PFSK-1 (cell line): ENCODE measurements at regions not wholly inside any gene's neighbourhood (a gene's known extent, or its start where the extent isn't known, plus 50 kb on each side); places are given as distances from the start of the nearest gene placed in this dataset.

Experiments used
- FOXP2 ChIP-seq: optimal IDR thresholded peaks from 2 replicates; pipeline ENCODE3; 2011; ENCODE audit warnings: borderline replicate concordance, control low read depth, inconsistent platforms; ENCODE audit not compliant: insufficient read depth; ENCODE audit errors: extremely low read length, extremely low read depth
- POLR2AphosphoS5 ChIP-seq: IDR thresholded peaks from 2 replicates; pipeline ENCODE4 v1.6.1; 2012; ENCODE audit warnings: low read depth, mild to moderate bottlenecking, control low read depth, low read length, moderate library complexity
- REST ChIP-seq, 2 experiments: IDR thresholded peaks; 2 replicates each; pipeline versions ENCODE4 v1.6.1 to v1.8.0; 2011 to 2012; ENCODE audit warnings: low read depth in 2 of 2, low read length in 2 of 2, control low read depth in 1 of 2, inconsistent platforms in 1 of 2, mild to moderate bottlenecking in 1 of 2, moderate library complexity in 1 of 2; ENCODE audit not compliant: insufficient read depth in 1 of 2
- SIN3A ChIP-seq: IDR thresholded peaks from 2 replicates; pipeline ENCODE4 v1.6.1; 2012; ENCODE audit warnings: mild to moderate bottlenecking, low read length, moderate library complexity, borderline replicate concordance; ENCODE audit not compliant: insufficient read depth
- TAF1 ChIP-seq: IDR thresholded peaks from 2 replicates; pipeline ENCODE4 v1.6.1; 2012; ENCODE audit warnings: low read length, control low read depth, borderline replicate concordance; ENCODE audit not compliant: insufficient read depth

DNA sequence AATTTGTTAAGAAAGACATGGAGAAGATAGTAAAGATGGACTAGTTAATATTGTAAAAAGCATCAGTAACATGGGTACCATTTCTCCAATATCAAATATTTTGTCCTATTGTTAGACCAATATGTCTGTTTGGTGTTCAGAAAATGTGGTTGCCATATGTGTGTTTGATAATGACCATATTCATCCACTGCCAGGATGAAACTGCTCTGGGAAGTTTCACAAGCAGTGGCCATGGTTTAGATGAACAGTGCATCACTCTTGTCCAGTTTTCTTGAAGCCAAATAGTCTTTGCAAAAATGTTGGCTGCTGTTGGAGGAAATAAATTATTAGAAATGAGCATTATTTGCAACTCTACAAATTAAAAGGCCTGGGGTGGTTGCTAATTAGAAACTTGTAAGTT, 333.8 kb downstream of the NUF2 start:
- no peak for TF ChIP-seq POLR2AphosphoS5
- TF ChIP-seq TAF1: no peak
- no peak for TF ChIP-seq FOXP2
- no peak for TF ChIP-seq SIN3A
- no peak for TF ChIP-seq REST (IDR thresholded peaks at IDR 0.05; ENCODE audit: insufficient read depth in 1 of 2, low read depth in 2 of 2, low read length in 2 of 2)
